ENCODE measurements at regions not wholly inside any gene's neighbourhood (a gene's known extent, or its start where the extent isn't known, plus 50 kb on each side); places are given as distances from the start of the nearest gene placed in this dataset.

DNA sequence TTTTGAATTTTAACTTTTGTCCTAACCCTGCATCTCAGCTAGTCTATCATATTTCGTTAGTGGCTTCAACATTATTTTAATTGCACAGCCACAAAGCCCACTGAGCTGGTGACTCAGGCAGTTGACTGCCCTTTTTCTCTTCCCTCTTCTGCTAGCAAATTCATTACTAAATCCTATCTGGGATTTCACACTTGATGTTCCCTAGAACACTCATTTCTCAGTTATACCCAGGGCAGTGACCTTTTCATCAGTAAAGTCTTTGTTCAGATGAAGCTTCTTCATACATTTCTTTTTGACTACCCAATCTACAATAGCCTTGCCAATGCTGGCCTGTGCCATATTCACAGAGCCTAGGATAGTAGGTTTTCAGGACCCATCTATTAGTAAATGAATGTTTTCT, 107.0 kb downstream of the ATXN7L3B start:
- no peak overlapping the region for H3K27ac Mint-ChIP-seq
- DNase-seq: no peak
- no peaks in the 10 kb centered on the region for H3K27me3 Mint-ChIP-seq
- POLR2A ChIA-PET: no interaction called here
- intact Hi-C loops (cut with micrococcal nuclease): no loop called here
- no peak overlapping the region for H3K4me3 Mint-ChIP-seq
- no peaks in the 10 kb centered on the region for H3K9me3 Mint-ChIP-seq
- no peak for ATAC-seq (ENCODE audit: low read depth)
- TF ChIP-seq CTCF (IDR thresholded peaks at IDR 0.05): no peak
- CTCF ChIA-PET: no interaction called here
- no peaks in the 10 kb centered on the region for H3K36me3 Mint-ChIP-seq (ENCODE audit: low read depth)
- H3K4me1 Mint-ChIP-seq: no peaks in the 10 kb centered on the region

DNA sequence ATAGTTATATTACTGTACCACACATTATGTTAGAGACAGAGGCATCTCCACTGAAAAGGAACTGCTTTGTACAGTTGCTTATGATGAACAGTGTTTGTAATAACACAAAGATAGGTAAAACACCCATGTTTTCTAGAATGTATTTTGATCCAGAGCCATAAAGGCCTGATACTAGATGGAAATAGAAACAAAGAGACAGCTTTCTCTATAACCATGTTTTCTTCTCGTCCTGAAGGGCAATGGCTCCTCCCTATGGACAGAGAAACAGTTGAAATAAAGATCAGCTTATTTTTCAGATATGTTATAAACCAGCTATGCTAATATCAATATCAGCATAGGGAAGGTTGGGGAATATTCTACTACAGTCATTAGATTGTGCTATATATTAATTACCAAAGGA, 109.2 kb downstream of the ATXN7L3B start:
- Mint-ChIP-seq H3K9me3 (no peaks in the 10 kb centered on the region), H3K27ac (no peak overlapping the region), H3K27me3 (no peaks in the 10 kb centered on the region), H3K36me3 (ENCODE audit: low read depth) (no peaks in the 10 kb centered on the region), H3K4me1 (no peaks in the 10 kb centered on the region), H3K4me3 (no peak overlapping the region)
- ATAC-seq (ENCODE audit: low read depth) (no peak), DNase-seq (no peak)
- intact Hi-C loops (cut with micrococcal nuclease): no loop called here
- POLR2A ChIA-PET: no interaction called here
- CTCF ChIA-PET: no interaction called here
- no peak for TF ChIP-seq CTCF (IDR thresholded peaks at IDR 0.05)

- ATAC-seq (ENCODE audit: low read depth) (no peak), DNase-seq (no peak)
- Mint-ChIP-seq H3K4me1 (no peaks in the 10 kb centered on the region), H3K27me3 (no peaks in the 10 kb centered on the region), H3K4me3 (no peak overlapping the region), H3K9me3 (no peaks in the 10 kb centered on the region), H3K27ac (no peak overlapping the region), H3K36me3 (ENCODE audit: low read depth) (no peaks in the 10 kb centered on the region)
- intact Hi-C loops (cut with micrococcal nuclease): no loop called here
- POLR2A ChIA-PET: no interaction called here
- CTCF ChIA-PET: no interaction called here
- TF ChIP-seq CTCF (IDR thresholded peaks at IDR 0.05): no peak
Measured at GRCh38 chr12:74647256-74647655, 109.6 kb downstream of the ATXN7L3B start.

- DNase-seq: no peak
- Mint-ChIP-seq H3K36me3 (ENCODE audit: low read depth) (no peaks in the 10 kb centered on the region), H3K27me3 (no peaks in the 10 kb centered on the region), H3K9me3 (peaks cover 2% of the 10 kb centered on the region), H3K4me1 (no peaks in the 10 kb centered on the region), H3K27ac (no peak overlapping the region), H3K4me3 (no peak overlapping the region)
- intact Hi-C loops (cut with micrococcal nuclease): no loop called here
- no peak for ATAC-seq (ENCODE audit: low read depth)
- ChIA-PET POLR2A (no interaction called here), CTCF (no interaction called here)
- no peak for TF ChIP-seq CTCF (IDR thresholded peaks at IDR 0.05)
Measured at GRCh38 chr12:74656251-74656650, 118.6 kb downstream of the ATXN7L3B start.

DNA sequence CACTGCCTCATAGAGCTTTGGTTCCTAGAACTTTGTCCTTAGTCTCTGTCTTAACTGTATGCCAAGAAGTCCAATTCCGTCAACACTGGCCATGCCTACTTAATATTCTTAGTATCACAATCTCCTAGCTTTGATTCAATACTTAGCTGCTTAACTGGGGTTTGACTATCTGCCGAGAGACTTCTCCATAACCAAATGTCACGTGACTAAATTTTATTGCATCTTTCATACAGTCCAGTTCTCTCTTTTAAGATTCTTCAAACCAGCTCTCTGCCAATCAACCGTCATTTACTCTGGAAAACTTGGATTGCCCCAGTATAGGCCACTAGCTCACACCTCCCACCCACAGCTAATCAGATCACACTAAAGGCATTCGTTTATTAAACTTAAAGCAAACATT, 122.8 kb downstream of the ATXN7L3B start:
- ATAC-seq (ENCODE audit: low read depth) (no peak), DNase-seq (no peak)
- CTCF ChIA-PET: no interaction called here
- POLR2A ChIA-PET: no interaction called here
- Mint-ChIP-seq H3K9me3 (peaks cover under 1% of the 10 kb centered on the region), H3K27ac (no peak overlapping the region), H3K4me1 (no peaks in the 10 kb centered on the region), H3K36me3 (ENCODE audit: low read depth) (no peaks in the 10 kb centered on the region), H3K27me3 (no peaks in the 10 kb centered on the region), H3K4me3 (no peak overlapping the region)
- intact Hi-C loops (cut with micrococcal nuclease): no loop called here
- TF ChIP-seq CTCF (IDR thresholded peaks at IDR 0.05): no peak

All from activated B cell treated with CpG ODN at 0.5 μM for 24 hours (primary cell).